MM.1S (cell line): ENCODE measurements at regions not wholly inside any gene's neighbourhood (a gene's known extent, or its start where the extent isn't known, plus 50 kb on each side); places are given as distances from the start of the nearest gene placed in this dataset.

ENCODE experiments used
- EZH2phosphoT487 ChIP-seq: fragments of 300-600 bp; sonication (generic); IDR thresholded peaks from 2 replicates; pipeline ENCODE4 v1.6.1; 2018; ENCODE audit warnings: antibody characterized with exemption, low read length
- TF ChIP-seq, protein P1 (sequence below): fragments of 300-600 bp; sonication (generic); IDR thresholded peaks from 2 replicates; pipeline ENCODE4 v1.5.1; 2016; ENCODE audit warnings: antibody characterized with exemption, low read length, mixed read lengths

DNA sequence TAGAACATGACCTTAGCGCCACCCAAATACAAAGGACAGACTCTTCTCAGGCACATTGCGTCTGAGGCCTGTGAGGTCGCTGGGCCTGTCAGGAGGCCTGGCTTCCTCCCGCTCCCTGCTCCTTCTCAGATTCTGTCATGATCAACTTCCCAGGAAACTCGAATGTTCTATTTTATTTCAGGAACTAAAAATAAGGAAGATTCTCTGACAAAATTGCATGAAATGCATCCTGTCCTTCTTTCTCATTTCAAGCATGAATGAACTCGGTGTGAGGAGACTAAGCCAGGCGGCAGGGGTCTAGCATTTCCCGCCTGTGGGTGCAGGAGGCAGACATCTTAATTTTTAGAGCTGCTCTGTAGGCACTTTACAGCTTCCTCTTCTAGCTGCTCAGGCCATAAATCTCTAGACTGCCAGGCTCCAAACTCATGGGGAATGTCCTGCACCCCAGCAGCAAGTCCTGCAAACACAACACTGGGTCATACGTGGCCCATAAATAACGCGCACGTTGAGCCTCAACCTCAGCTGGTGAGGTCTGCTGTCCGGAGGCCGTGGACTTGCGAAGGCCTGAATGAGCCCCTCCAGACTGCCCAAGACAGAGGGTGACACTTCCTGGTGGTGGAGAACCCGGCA lies 109.7 kb upstream of the ZNF236 start:
- TF ChIP-seq, protein P1, sequence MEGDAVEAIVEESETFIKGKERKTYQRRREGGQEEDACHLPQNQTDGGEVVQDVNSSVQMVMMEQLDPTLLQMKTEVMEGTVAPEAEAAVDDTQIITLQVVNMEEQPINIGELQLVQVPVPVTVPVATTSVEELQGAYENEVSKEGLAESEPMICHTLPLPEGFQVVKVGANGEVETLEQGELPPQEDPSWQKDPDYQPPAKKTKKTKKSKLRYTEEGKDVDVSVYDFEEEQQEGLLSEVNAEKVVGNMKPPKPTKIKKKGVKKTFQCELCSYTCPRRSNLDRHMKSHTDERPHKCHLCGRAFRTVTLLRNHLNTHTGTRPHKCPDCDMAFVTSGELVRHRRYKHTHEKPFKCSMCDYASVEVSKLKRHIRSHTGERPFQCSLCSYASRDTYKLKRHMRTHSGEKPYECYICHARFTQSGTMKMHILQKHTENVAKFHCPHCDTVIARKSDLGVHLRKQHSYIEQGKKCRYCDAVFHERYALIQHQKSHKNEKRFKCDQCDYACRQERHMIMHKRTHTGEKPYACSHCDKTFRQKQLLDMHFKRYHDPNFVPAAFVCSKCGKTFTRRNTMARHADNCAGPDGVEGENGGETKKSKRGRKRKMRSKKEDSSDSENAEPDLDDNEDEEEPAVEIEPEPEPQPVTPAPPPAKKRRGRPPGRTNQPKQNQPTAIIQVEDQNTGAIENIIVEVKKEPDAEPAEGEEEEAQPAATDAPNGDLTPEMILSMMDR = no peak
- no peak for TF ChIP-seq EZH2phosphoT487
